HG03432 (cell line): ENCODE measurements at regions not wholly inside any gene's neighbourhood (a gene's known extent, or its start where the extent isn't known, plus 50 kb on each side); places are given as distances from the start of the nearest gene placed in this dataset.

Experiments
- ATAC-seq: cut with Tn5 transposase; IDR thresholded peaks from one replicate; pipeline ENCODE4 v1.9.1; 2021; ENCODE audit warnings: mild to moderate bottlenecking, moderate library complexity; ENCODE audit not compliant: unreplicated experiment

- no peak for ATAC-seq
These were observed 347.6 kb upstream of the AJAP1 start for GRCh38 chr1:4306559-4307467.

- no peak for ATAC-seq
These were observed 347.0 kb upstream of the AJAP1 start for GRCh38 chr1:4307468-4307845.

GRCh38 chr1:4307911-4308545 lies 346.4 kb upstream of the AJAP1 start:
- no peak for ATAC-seq

- no peak for ATAC-seq
These were observed 345.6 kb upstream of the AJAP1 start for GRCh38 chr1:4308806-4309205.

- no peak for ATAC-seq
These were observed 344.6 kb upstream of the AJAP1 start for GRCh38 chr1:4309676-4310320.

- ATAC-seq, result no peak
These were observed 343.9 kb upstream of the AJAP1 start for GRCh38 chr1:4310396-4310923.

- ATAC-seq, result no peak
These were observed 342.4 kb upstream of the AJAP1 start for GRCh38 chr1:4312024-4312423.

- no peak for ATAC-seq
These were observed 339.2 kb upstream of the AJAP1 start for GRCh38 chr1:4315202-4315601.

- ATAC-seq, result no peak
These were observed 337.2 kb upstream of the AJAP1 start for GRCh38 chr1:4317207-4317606.

- no peak for ATAC-seq
These were observed 335.7 kb upstream of the AJAP1 start for GRCh38 chr1:4318720-4319119.

- no peak for ATAC-seq
These were observed 334.9 kb upstream of the AJAP1 start for GRCh38 chr1:4319496-4319895.

- no peak for ATAC-seq
These were observed 331.5 kb upstream of the AJAP1 start for GRCh38 chr1:4322881-4323280.

- ATAC-seq, result no peak
These were observed 331.1 kb upstream of the AJAP1 start for GRCh38 chr1:4323309-4323708.

GRCh38 chr1:4324525-4324924 lies 329.9 kb upstream of the AJAP1 start:
- no peak for ATAC-seq

- no peak for ATAC-seq
These were observed 327.3 kb upstream of the AJAP1 start for GRCh38 chr1:4327142-4327541.

- no peak for ATAC-seq
These were observed 325.9 kb upstream of the AJAP1 start for GRCh38 chr1:4328402-4329071.

GRCh38 chr1:4330805-4331766 lies 323.3 kb upstream of the AJAP1 start:
- ATAC-seq, result no peak

- ATAC-seq, result no peak
These were observed 322.6 kb upstream of the AJAP1 start for GRCh38 chr1:4331767-4332163.

- no peak for ATAC-seq
These were observed 317.9 kb upstream of the AJAP1 start for GRCh38 chr1:4336507-4336906.

GRCh38 chr1:4341421-4341820 lies 313.0 kb upstream of the AJAP1 start:
- ATAC-seq, result no peak
